Mammary epithelial cell (primary cell): ENCODE measurements at regions not wholly inside any gene's neighbourhood (a gene's known extent, or its start where the extent isn't known, plus 50 kb on each side); places are given as distances from the start of the nearest gene placed in this dataset.

ENCODE experiments used
- CTCF ChIP-seq, 2 donors: IDR thresholded peaks in 1 of 2; conservative IDR thresholded peaks in 1 of 2; 2 replicates each; pipeline ENCODE4 v1.5.1; 2011 to 2012; ENCODE audit warnings: inconsistent platforms in 2 of 2, low read length in 2 of 2, mild to moderate bottlenecking in 2 of 2, control low read depth in 1 of 2, low read depth in 1 of 2; ENCODE audit not compliant: insufficient read depth in 1 of 2; ENCODE audit errors: extremely low read depth in 1 of 2
- EZH2 ChIP-seq: IDR thresholded peaks from 2 replicates; pipeline ENCODE4 v1.6.1; 2012; ENCODE audit warnings: low read length, inconsistent platforms, borderline replicate concordance

GRCh38 chr11:96741068-96741467 lies 351.3 kb downstream of the JRKL start:
- TF ChIP-seq CTCF (conservative IDR thresholded peaks at IDR 0.05 in 1 of 2, IDR thresholded peaks at IDR 0.05 in 1 of 2; ENCODE audit: extremely low read depth in 1 of 2, insufficient read depth in 1 of 2, low read depth in 1 of 2, low read length in 2 of 2) (no peak), EZH2 (no peak)
